H1 (cell line): ENCODE measurements at regions not wholly inside any gene's neighbourhood (a gene's known extent, or its start where the extent isn't known, plus 50 kb on each side); places are given as distances from the start of the nearest gene placed in this dataset.

Experiments used
- CTCF ChIA-PET: fragments of 300-600 bp; sonication (Branson Sonifier 250); formaldehyde crosslinking; loops from one replicate; lab custom pipeline; 2021; ENCODE audit not compliant: partially characterized antibody; lab: Charles Lee
- POLR2A ChIA-PET: fragments of 300-600 bp; sonication (Branson Sonifier 250); formaldehyde crosslinking; loops from one replicate; lab custom pipeline; 2021; ENCODE audit warnings: inconsistent platforms; ENCODE audit not compliant: partially characterized antibody; lab: Charles Lee
- DNase-seq, 2 experiments: peaks; one replicate each; pipeline versions ENCODE4 v3.0.0 to v3.0.0-alpha.2; 2010 to 2022; ENCODE audit warnings: low spot score in 2 of 2, low read depth in 1 of 2, mixed read lengths in 1 of 2
- FAIRE-seq: peaks from 2 replicates; lab custom pipeline; 2011; peaks lifted over from hg19 to GRCh38; lab: Jason Lieb, UNC
- H2AFZ ChIP-seq: 2 replicates; pipeline ENCODE4 v1.8.1; 2012; ENCODE audit warnings: low read length, inconsistent platforms
- H2AK5ac ChIP-seq: 2 replicates; pipeline ENCODE4 v1.6.1; 2013; ENCODE audit warnings: low read depth, low read length
- H2BK120ac ChIP-seq: replicated peaks from 2 replicates; pipeline ENCODE3; 2013; ENCODE audit warnings: low read depth, low read length, inconsistent platforms
- H2BK12ac ChIP-seq: 2 replicates; pipeline ENCODE4 v1.6.1; 2013; ENCODE audit warnings: low read depth, low read length
- H2BK15ac ChIP-seq: 2 replicates; pipeline ENCODE4 v1.6.1; 2013; ENCODE audit warnings: low read length
- H2BK20ac ChIP-seq: 2 replicates; pipeline ENCODE4 v1.6.1; 2013; ENCODE audit warnings: low read length
- H2BK5ac ChIP-seq: 2 replicates; pipeline ENCODE4 v1.6.1; 2013; ENCODE audit warnings: low read depth, low read length
- H3K14ac ChIP-seq: 2 replicates; pipeline ENCODE4 v1.6.1; 2013; ENCODE audit warnings: inconsistent platforms; ENCODE audit not compliant: insufficient read length
- H3K18ac ChIP-seq: 2 replicates; pipeline ENCODE4 v1.6.1; 2013; ENCODE audit warnings: low read length; ENCODE audit errors: extremely low read depth
- H3K23ac ChIP-seq: 2 replicates; pipeline ENCODE4 v1.6.1; 2013; ENCODE audit warnings: inconsistent platforms; ENCODE audit not compliant: insufficient read length
- H3K23me2 ChIP-seq: 2 replicates; pipeline ENCODE4 v1.6.1; 2013; ENCODE audit warnings: low read depth, low read length
- H3K27ac ChIP-seq: 2 replicates; pipeline ENCODE4 v1.6.1; 2011; ENCODE audit warnings: low read depth, low read length, inconsistent platforms
- H3K27me3 ChIP-seq, 4 experiments: replicated peaks in 1 of 4; 1 replicate in 1 of 4; 2 replicates in 3 of 4; pipeline versions ENCODE4 v1.6.1 to v1.8.1; 2011 to 2013; ENCODE audit warnings: low read length in 3 of 4, mild to moderate bottlenecking in 3 of 4, inconsistent platforms in 2 of 4, mixed read lengths in 2 of 4, moderate library complexity in 1 of 4; ENCODE audit not compliant: control insufficient read depth in 3 of 4, insufficient read depth in 3 of 4; ENCODE audit errors: extremely low read depth in 1 of 4
- H3K36me3 ChIP-seq, 4 experiments: 2 replicates each; pipeline versions ENCODE4 v1.6.1 to v1.8.1; 2011 to 2013; ENCODE audit warnings: mild to moderate bottlenecking in 4 of 4, low read length in 3 of 4, moderate library complexity in 2 of 4, control low read depth in 1 of 4, inconsistent platforms in 1 of 4; ENCODE audit not compliant: insufficient read depth in 4 of 4, control insufficient read depth in 2 of 4
- H3K4ac ChIP-seq: replicated peaks from 2 replicates; pipeline ENCODE3; 2013; ENCODE audit warnings: low read length, low read depth, mixed read lengths, inconsistent platforms; ENCODE audit not compliant: insufficient read length
- H3K4me1 ChIP-seq, 4 experiments: replicated peaks in 1 of 4; 1 replicate in 1 of 4; 2 replicates in 3 of 4; pipeline versions ENCODE4 v1.6.1 to v1.8.1; 2011 to 2013; ENCODE audit warnings: low read length in 3 of 4, inconsistent platforms in 2 of 4, mixed read lengths in 1 of 4; ENCODE audit not compliant: insufficient read depth in 4 of 4, control insufficient read depth in 3 of 4
- H3K4me2 ChIP-seq, 2 experiments: 2 replicates each; pipeline versions ENCODE4 v1.6.1 to v1.8.1; 2011 to 2013; ENCODE audit warnings: low read depth in 2 of 2, low read length in 2 of 2, control low read depth in 1 of 2, inconsistent platforms in 1 of 2, mild to moderate bottlenecking in 1 of 2; ENCODE audit not compliant: insufficient read depth in 1 of 2
- H3K4me3 ChIP-seq, 4 experiments: fragments of 200-600, 300-600 bp in 1 of 4; sonication (generic), shearing (Covaris generic), sonication (Bioruptor Twin) in 1 of 4; 2 replicates each; pipeline versions ENCODE4 v1.5.1 to v1.8.1; 2011 to 2016; ENCODE audit warnings: low read length in 4 of 4, low read depth in 3 of 4, control low read depth in 2 of 4, inconsistent platforms in 2 of 4, mild to moderate bottlenecking in 2 of 4, mixed read lengths in 1 of 4, moderate library complexity in 1 of 4; ENCODE audit not compliant: insufficient read depth in 2 of 4; ENCODE audit errors: extremely low read depth in 1 of 4
- H3K56ac ChIP-seq: replicated peaks from 2 replicates; pipeline ENCODE3; 2013; ENCODE audit warnings: low read depth, mild to moderate bottlenecking, mixed read lengths, low read length, inconsistent platforms; ENCODE audit not compliant: insufficient read length
- H3K79me1 ChIP-seq: 2 replicates; pipeline ENCODE4 v1.6.1; 2013; ENCODE audit warnings: low read depth, low read length, control low read depth
- H3K79me2 ChIP-seq, 2 experiments: 2 replicates each; pipeline versions ENCODE4 v1.6.1 to v1.8.1; 2012 to 2013; ENCODE audit warnings: low read length in 2 of 2, mild to moderate bottlenecking in 2 of 2, inconsistent platforms in 1 of 2; ENCODE audit not compliant: insufficient read depth in 2 of 2, control insufficient read depth in 1 of 2
- H3K9ac ChIP-seq, 4 experiments: replicated peaks in 1 of 4; 1 replicate in 1 of 4; 2 replicates in 3 of 4; pipeline versions ENCODE4 v1.6.1 to v1.8.1; 2011 to 2013; ENCODE audit warnings: low read depth in 3 of 4, low read length in 3 of 4, control low read depth in 2 of 4, mild to moderate bottlenecking in 2 of 4, moderate library complexity in 2 of 4, inconsistent platforms in 1 of 4; ENCODE audit errors: extremely low read depth in 1 of 4
- H3K9me3 ChIP-seq, 2 experiments: 2 replicates each; pipeline versions ENCODE4 v1.6.1 to v1.8.1; 2012 to 2013; ENCODE audit warnings: mild to moderate bottlenecking in 2 of 2, moderate library complexity in 2 of 2, control low read depth in 1 of 2, inconsistent platforms in 1 of 2, low read depth in 1 of 2, low read length in 1 of 2, mixed read lengths in 1 of 2; ENCODE audit not compliant: insufficient read depth in 2 of 2
- H4K20me1 ChIP-seq, 2 experiments: replicated peaks in 1 of 2; 2 replicates each; pipeline versions ENCODE3 to v1.8.1; 2011 to 2013; ENCODE audit warnings: inconsistent platforms in 2 of 2, low read length in 2 of 2, mild to moderate bottlenecking in 1 of 2; ENCODE audit not compliant: insufficient read depth in 2 of 2, control insufficient read depth in 1 of 2
- H4K5ac ChIP-seq: 2 replicates; pipeline ENCODE4 v1.6.1; 2013; ENCODE audit warnings: low read length, low read depth, mixed read lengths, inconsistent platforms; ENCODE audit not compliant: insufficient read length
- H4K8ac ChIP-seq: 2 replicates; pipeline ENCODE4 v1.8.0; 2013; ENCODE audit warnings: mild to moderate bottlenecking, moderate library complexity, low read length, inconsistent platforms; ENCODE audit not compliant: insufficient read depth; ENCODE audit errors: extremely low read depth
- H4K91ac ChIP-seq: replicated peaks from 2 replicates; pipeline ENCODE3; 2013; ENCODE audit warnings: low read length, mixed read lengths, inconsistent platforms; ENCODE audit not compliant: insufficient read length
- ASH2L ChIP-seq: fragments of 200-600, 300-600 bp; sonication (generic); IDR thresholded peaks from one replicate; pipeline ENCODE4 v1.7.1; 2017; ENCODE audit warnings: low read length
- CREB1 ChIP-seq: IDR thresholded peaks from 2 replicates; pipeline ENCODE4 v1.6.1; 2012; ENCODE audit warnings: inconsistent platforms
- EGR1 ChIP-seq: IDR thresholded peaks from 2 replicates; pipeline ENCODE4 v1.6.1; 2011; ENCODE audit warnings: low read depth, low read length, borderline replicate concordance
- RAD21 ChIP-seq, 2 experiments: IDR thresholded peaks in 1 of 2; conservative IDR thresholded peaks in 1 of 2; 2 replicates each; pipeline ENCODE4 v1.6.1; 2011; ENCODE audit warnings: low read depth in 2 of 2, low read length in 2 of 2, improper control_type of control experiment in 1 of 2, inconsistent platforms in 1 of 2, mild to moderate bottlenecking in 1 of 2, moderate library complexity in 1 of 2
- SIX5 ChIP-seq: IDR thresholded peaks from 2 replicates; pipeline ENCODE4 v1.6.1; 2011; ENCODE audit warnings: mild to moderate bottlenecking, low read depth, low read length
- SRF ChIP-seq: IDR thresholded peaks from 2 replicates; pipeline ENCODE4 v1.6.1; 2011; ENCODE audit warnings: mild to moderate bottlenecking, low read depth, low read length, moderate library complexity
- WGBS, 2 experiments: shearing (Covaris generic) in 1 of 2; methylation state at CpG; one replicate each; pipeline versions ENCODE4 v1.1.6 to v1.1.7; 2013 to 2015; ENCODE audit warnings: low lambda C conversion rate in 2 of 2, mixed read lengths in 2 of 2, inconsistent platforms in 1 of 2, low coverage in 1 of 2, missing lambda C conversion rate in 1 of 2; ENCODE audit not compliant: insufficient replicate concordance in 2 of 2, insufficient coverage in 1 of 2, insufficient read length in 1 of 2; ENCODE audit errors: extremely low coverage in 1 of 2, missing lambda C conversion rate in 1 of 2; 5-methylcytosine and 5-hydroxymethylcytosine counted together

DNA sequence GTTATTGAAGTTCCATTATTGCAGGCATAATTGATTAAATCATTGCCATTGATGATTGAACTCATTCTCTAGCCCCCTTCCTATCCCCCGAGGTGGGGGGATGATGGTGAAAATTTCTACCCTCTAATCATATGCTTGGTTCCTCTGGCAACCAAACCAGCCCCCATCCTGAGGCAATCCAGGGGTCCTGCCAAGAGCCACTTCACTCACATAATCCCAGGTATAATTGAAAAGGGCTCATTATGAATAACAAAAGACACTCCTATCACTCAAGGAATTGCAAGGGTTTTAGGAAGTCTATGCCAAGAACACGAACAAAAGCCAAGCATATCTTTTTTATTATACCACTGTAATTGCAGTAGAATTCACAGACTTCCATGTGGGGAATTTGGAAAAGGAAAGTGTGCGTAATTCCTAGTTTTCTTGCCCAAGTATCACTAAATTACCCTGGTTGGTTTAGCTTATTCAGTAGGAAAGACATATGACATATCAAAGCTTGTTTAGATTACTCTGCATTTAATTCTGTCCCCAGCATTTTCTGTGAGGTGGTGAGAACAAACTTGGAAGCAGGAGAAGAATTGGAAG lies 130.7 kb upstream of the TAF11L2 start:
- FAIRE-seq: no peak
- Histone ChIP-seq H3K9ac (no peak overlapping the region), H2BK20ac (no peak overlapping the region; the same call in 1 of the 2 replicates), H2BK120ac (no peak overlapping the region), H3K4me2 (peak overlapping the region in 1 of 2 experiments; percentile 6; a peak in 1 of 4 replicates), H3K18ac (no peak overlapping the region), H3K4me3 (no peak overlapping the region), H3K4me1 (peaks cover 0 to 10% (median 6%) of the 10 kb centered on the region in 4 experiments; a peak in 4 of 7 replicates), H3K79me2 (no peaks in the 10 kb centered on the region), H4K20me1 (no peaks in the 10 kb centered on the region), H4K5ac (no peak overlapping the region), H3K79me1 (no peaks in the 10 kb centered on the region), H2AFZ (no peak overlapping the region), H3K56ac (no peak overlapping the region), H3K9me3 (no peaks in the 10 kb centered on the region), H3K27me3 (no peaks in the 10 kb centered on the region), H3K23ac (no peak overlapping the region), H4K91ac (no peak overlapping the region), H3K27ac (no peak overlapping the region)
- 68% methylated on average over 3 of the region's 3 CpGs; no CpG with 5 or more reads in 1 of the 2 experiments for WGBS, 2 experiments
- POLR2A ChIA-PET: no interaction called here
- DNase-seq: no peak
- TF ChIP-seq EGR1: no peak
- TF ChIP-seq ASH2L: no peak
- TF ChIP-seq SIX5: no peak
- no peak for TF ChIP-seq CREB1
- no peak for TF ChIP-seq RAD21 (IDR thresholded peaks at IDR 0.05 in 1 of 2, conservative IDR thresholded peaks at IDR 0.05 in 1 of 2; ENCODE audit: low read depth in 2 of 2, low read length in 2 of 2)
- no peak for TF ChIP-seq SRF
- TF ChIP-seq, all 59 proteins: peak for 0
- no peak overlapping the region for H3K4ac ChIP-seq
- H3K36me3 ChIP-seq: no peaks in the 10 kb centered on the region
- H3K23me2 ChIP-seq: no peaks in the 10 kb centered on the region
- H4K8ac ChIP-seq: no peak overlapping the region
- no peak overlapping the region for H2BK15ac ChIP-seq
- no peak overlapping the region for H3K14ac ChIP-seq
- H2BK5ac ChIP-seq: no peak overlapping the region
- CTCF ChIA-PET: no interaction called here
- no peak overlapping the region for H2BK12ac ChIP-seq
- H2AK5ac ChIP-seq: no peak overlapping the region
